ENCODE measurements at regions not wholly inside any gene's neighbourhood (a gene's known extent, or its start where the extent isn't known, plus 50 kb on each side); places are given as distances from the start of the nearest gene placed in this dataset.

DNA sequence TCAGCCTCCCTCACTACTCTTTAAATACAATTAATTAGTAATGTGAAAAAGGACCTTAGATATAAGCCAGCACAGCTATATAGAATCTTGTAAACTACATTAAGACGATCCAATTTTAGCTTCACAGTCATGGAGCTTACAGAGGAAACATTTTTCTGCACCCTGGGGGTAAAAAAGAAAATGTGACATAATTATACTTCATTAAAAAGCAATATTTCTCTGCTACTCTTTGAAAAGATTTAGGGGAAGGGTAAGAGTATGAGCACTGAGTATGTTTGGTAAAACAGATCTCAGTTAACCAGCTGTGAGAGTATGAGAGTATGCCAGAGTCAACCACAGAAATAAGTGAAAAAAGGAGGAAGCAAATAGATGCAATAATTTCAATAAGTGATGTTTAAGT, 1415.9 kb downstream of the PLA2G4A start:
- Histone ChIP-seq H3K9ac (ENCODE audit: low read length) (no peak overlapping the region), H3K27me3 (ENCODE audit: low read depth, low read length) (no peaks in the 10 kb centered on the region), H3K9me3 (ENCODE audit: insufficient read depth, low read length) (no peaks in the 10 kb centered on the region), H3K36me3 (replicated peaks; ENCODE audit: low read depth, low read length) (no peaks in the 10 kb centered on the region), H4K20me1 (ENCODE audit: insufficient read depth, low read length) (no peaks in the 10 kb centered on the region), H2AFZ (ENCODE audit: low read depth, low read length) (no peak overlapping the region), H3K79me2 (ENCODE audit: low read length) (no peaks in the 10 kb centered on the region), H3K4me2 (ENCODE audit: low read length) (no peak overlapping the region), H3K27ac (ENCODE audit: low read length) (no peak overlapping the region), H3K4me1 (ENCODE audit: low read length) (peaks cover 14% of the 10 kb centered on the region), H3K4me3 (ENCODE audit: low read length) (no peak overlapping the region)
- TF ChIP-seq EZH2phosphoT487 (IDR thresholded peaks at IDR 0.05; ENCODE audit: low read depth), result no peak
- TF ChIP-seq, protein P1, sequence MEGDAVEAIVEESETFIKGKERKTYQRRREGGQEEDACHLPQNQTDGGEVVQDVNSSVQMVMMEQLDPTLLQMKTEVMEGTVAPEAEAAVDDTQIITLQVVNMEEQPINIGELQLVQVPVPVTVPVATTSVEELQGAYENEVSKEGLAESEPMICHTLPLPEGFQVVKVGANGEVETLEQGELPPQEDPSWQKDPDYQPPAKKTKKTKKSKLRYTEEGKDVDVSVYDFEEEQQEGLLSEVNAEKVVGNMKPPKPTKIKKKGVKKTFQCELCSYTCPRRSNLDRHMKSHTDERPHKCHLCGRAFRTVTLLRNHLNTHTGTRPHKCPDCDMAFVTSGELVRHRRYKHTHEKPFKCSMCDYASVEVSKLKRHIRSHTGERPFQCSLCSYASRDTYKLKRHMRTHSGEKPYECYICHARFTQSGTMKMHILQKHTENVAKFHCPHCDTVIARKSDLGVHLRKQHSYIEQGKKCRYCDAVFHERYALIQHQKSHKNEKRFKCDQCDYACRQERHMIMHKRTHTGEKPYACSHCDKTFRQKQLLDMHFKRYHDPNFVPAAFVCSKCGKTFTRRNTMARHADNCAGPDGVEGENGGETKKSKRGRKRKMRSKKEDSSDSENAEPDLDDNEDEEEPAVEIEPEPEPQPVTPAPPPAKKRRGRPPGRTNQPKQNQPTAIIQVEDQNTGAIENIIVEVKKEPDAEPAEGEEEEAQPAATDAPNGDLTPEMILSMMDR (IDR thresholded peaks at IDR 0.05; ENCODE audit: low read depth, low read length), result no peak

GRCh38 chr1:188247255-188247654, 1418.5 kb downstream of the PLA2G4A start:
- Histone ChIP-seq H3K4me3 (ENCODE audit: low read length) (no peak overlapping the region), H3K4me1 (ENCODE audit: low read length) (0 out of 2 replicates have a peak, but pooled peaks cover 4% of the 10 kb centered on the region), H3K27me3 (ENCODE audit: low read depth, low read length) (no peaks in the 10 kb centered on the region), H3K27ac (ENCODE audit: low read length) (no peak overlapping the region), H4K20me1 (ENCODE audit: insufficient read depth, low read length) (no peaks in the 10 kb centered on the region), H3K4me2 (ENCODE audit: low read length) (no peak overlapping the region), H3K9me3 (ENCODE audit: insufficient read depth, low read length) (no peaks in the 10 kb centered on the region), H3K9ac (ENCODE audit: low read length) (no peak overlapping the region), H3K36me3 (replicated peaks; ENCODE audit: low read depth, low read length) (no peaks in the 10 kb centered on the region), H3K79me2 (ENCODE audit: low read length) (no peaks in the 10 kb centered on the region), H2AFZ (ENCODE audit: low read depth, low read length) (no peak overlapping the region)
- TF ChIP-seq, protein P1 (IDR thresholded peaks at IDR 0.05; ENCODE audit: low read depth, low read length), result no peak
- TF ChIP-seq EZH2phosphoT487 (IDR thresholded peaks at IDR 0.05; ENCODE audit: low read depth), result no peak

DNA sequence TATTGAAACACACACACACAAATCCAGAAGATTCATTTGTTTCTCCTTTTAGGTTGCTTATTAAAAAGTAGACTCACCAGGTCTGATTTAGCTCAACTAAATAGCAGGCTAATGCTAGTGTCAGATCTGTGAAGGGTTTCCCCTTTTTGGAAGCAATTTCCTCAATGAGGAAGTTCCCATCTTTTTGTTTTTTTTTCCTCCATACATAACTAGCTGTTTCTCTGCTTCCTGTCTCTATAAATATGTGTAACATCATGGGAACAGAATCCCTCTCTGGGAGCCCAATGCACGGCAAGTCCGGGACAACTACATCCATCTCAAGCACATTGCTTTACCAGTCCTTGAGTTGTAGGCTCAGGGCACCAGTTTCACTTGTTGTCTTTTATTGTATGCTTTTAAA, 1421.1 kb downstream of the PLA2G4A start:
- H3K36me3 ChIP-seq (replicated peaks; ENCODE audit: low read depth, low read length), result no peaks in the 10 kb centered on the region
- H2AFZ ChIP-seq (ENCODE audit: low read depth, low read length), result no peak overlapping the region
- H3K27ac ChIP-seq (ENCODE audit: low read length), result no peak overlapping the region
- no peaks in the 10 kb centered on the region for H3K79me2 ChIP-seq (ENCODE audit: low read length)
- H3K4me3 ChIP-seq (ENCODE audit: low read length), result no peak overlapping the region
- 0 out of 2 replicates have a peak, but pooled peaks cover 4% of the 10 kb centered on the region for H3K4me1 ChIP-seq (ENCODE audit: low read length)
- TF ChIP-seq EZH2phosphoT487 (IDR thresholded peaks at IDR 0.05; ENCODE audit: low read depth), result no peak
- TF ChIP-seq, protein P1 (IDR thresholded peaks at IDR 0.05; ENCODE audit: low read depth, low read length), result no peak
- no peaks in the 10 kb centered on the region for H3K27me3 ChIP-seq (ENCODE audit: low read depth, low read length)
- H3K9me3 ChIP-seq (ENCODE audit: insufficient read depth, low read length), result no peaks in the 10 kb centered on the region
- no peak overlapping the region for H3K4me2 ChIP-seq (ENCODE audit: low read length)
- H3K9ac ChIP-seq (ENCODE audit: low read length), result no peak overlapping the region
- no peaks in the 10 kb centered on the region for H4K20me1 ChIP-seq (ENCODE audit: insufficient read depth, low read length)

DNA sequence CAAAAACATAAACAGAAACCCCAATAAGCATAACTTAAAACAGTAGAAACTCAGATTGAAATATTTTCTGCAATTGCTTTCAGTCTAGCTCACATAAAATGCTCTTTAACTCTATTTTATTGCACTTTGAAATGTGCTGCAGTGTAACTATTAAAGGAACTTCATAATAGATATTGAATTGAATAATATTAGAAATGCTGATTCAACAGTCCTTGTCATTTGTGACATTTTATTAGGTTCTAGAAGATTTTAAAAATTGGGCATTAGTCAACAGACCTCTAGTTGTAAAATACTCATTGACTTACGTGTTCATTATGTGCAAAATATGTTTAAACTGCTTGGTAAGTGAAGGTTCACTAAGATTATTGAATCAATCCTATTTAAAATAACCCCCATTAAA, 1422.3 kb downstream of the PLA2G4A start:
- Histone ChIP-seq H3K27ac (ENCODE audit: low read length) (no peak overlapping the region), H3K36me3 (replicated peaks; ENCODE audit: low read depth, low read length) (no peaks in the 10 kb centered on the region), H3K4me1 (ENCODE audit: low read length) (0 out of 2 replicates have a peak, but pooled peaks cover 4% of the 10 kb centered on the region), H3K27me3 (ENCODE audit: low read depth, low read length) (no peaks in the 10 kb centered on the region), H3K79me2 (ENCODE audit: low read length) (no peaks in the 10 kb centered on the region), H3K9me3 (ENCODE audit: insufficient read depth, low read length) (no peaks in the 10 kb centered on the region), H3K4me2 (ENCODE audit: low read length) (no peak overlapping the region), H2AFZ (ENCODE audit: low read depth, low read length) (no peak overlapping the region), H4K20me1 (ENCODE audit: insufficient read depth, low read length) (no peaks in the 10 kb centered on the region), H3K9ac (ENCODE audit: low read length) (no peak overlapping the region), H3K4me3 (ENCODE audit: low read length) (no peak overlapping the region)
- TF ChIP-seq, protein P1 (IDR thresholded peaks at IDR 0.05; ENCODE audit: low read depth, low read length), result no peak
- no peak for TF ChIP-seq EZH2phosphoT487 (IDR thresholded peaks at IDR 0.05; ENCODE audit: low read depth)

Measured in OCI-LY3 (cell line).